GM19238 (cell line): ENCODE measurements at regions not wholly inside any gene's neighbourhood (a gene's known extent, or its start where the extent isn't known, plus 50 kb on each side); places are given as distances from the start of the nearest gene placed in this dataset.

Experiments
- DNase-seq: peaks from one replicate; pipeline ENCODE4 v3.0.0; 2011; ENCODE audit warnings: low spot score; ENCODE audit not compliant: insufficient read length

- DNase-seq = no peak
Observed at GRCh38 chr18:44609181-44609941, 71.3 kb upstream of the SETBP1 start.

- no peak for DNase-seq
Observed at GRCh38 chr18:44620812-44621211, 59.9 kb upstream of the SETBP1 start.

GRCh38 chr18:44624052-44624451 is 56.6 kb upstream of the SETBP1 start:
- no peak for DNase-seq

- DNase-seq = no peak
Observed at GRCh38 chr18:44625386-44625785, 55.3 kb upstream of the SETBP1 start.

- DNase-seq = no peak
Observed at GRCh38 chr18:44626236-44626635, 54.5 kb upstream of the SETBP1 start.

- DNase-seq = no peak
Observed at GRCh38 chr18:44626807-44627206, 53.9 kb upstream of the SETBP1 start.

GRCh38 chr18:44627280-44627679 is 53.4 kb upstream of the SETBP1 start:
- no peak for DNase-seq

- no peak for DNase-seq
Observed at GRCh38 chr18:44629406-44629805, 51.3 kb upstream of the SETBP1 start.

GRCh38 chr18:44630118-44630517 is 50.6 kb upstream of the SETBP1 start:
- DNase-seq = no peak
